ENCODE measurements at regions not wholly inside any gene's neighbourhood (a gene's known extent, or its start where the extent isn't known, plus 50 kb on each side); places are given as distances from the start of the nearest gene placed in this dataset.

- Histone ChIP-seq H3K4me1 (peaks cover 3 to 10% of the 10 kb centered on the region in 2 donors), H3K9me3 (no peaks in the 10 kb centered on the region), H3K4me3 (no peak overlapping the region), H3K36me3 (no peaks in the 10 kb centered on the region), H3K27me3 (no peaks in the 10 kb centered on the region), H3K27ac (no peak overlapping the region)
- TF ChIP-seq POLR2A (IDR thresholded peaks at IDR 0.05) = no peak
- TF ChIP-seq CTCF (IDR thresholded peaks at IDR 0.05 in 4 of 5, conservative IDR thresholded peaks at IDR 0.05 in 1 of 5) = no peak
- ATAC-seq = peak in 1 of 2 donors; percentile 26
- peak; percentile 31 to 36 for DNase-seq
- in situ Hi-C loops (cut with MboI; ENCODE audit: low sequenced_read_pairs in 4 of 4) = no loop called here
- intact Hi-C loops (cut with DNase I; ENCODE audit: low total_unique reads) = no loop called here
Observed at GRCh38 chr1:228900099-228900885, 165.0 kb downstream of the RHOU start.

GRCh38 chr1:228900886-228901392 is 165.7 kb downstream of the RHOU start:
- no peaks in the 10 kb centered on the region for H3K36me3 ChIP-seq
- H3K4me1 ChIP-seq = peaks cover 3 to 10% of the 10 kb centered on the region in 2 donors
- no peaks in the 10 kb centered on the region for H3K9me3 ChIP-seq
- H3K4me3 ChIP-seq = no peak overlapping the region
- H3K27ac ChIP-seq = no peak overlapping the region
- DNase-seq (no peak), ATAC-seq (no peak)
- H3K27me3 ChIP-seq = no peaks in the 10 kb centered on the region
- in situ Hi-C loops (cut with MboI; ENCODE audit: low sequenced_read_pairs in 4 of 4) (no loop called here), intact Hi-C loops (cut with DNase I; ENCODE audit: low total_unique reads) (no loop called here)
- TF ChIP-seq POLR2A (IDR thresholded peaks at IDR 0.05) (no peak), CTCF (IDR thresholded peaks at IDR 0.05 in 4 of 5, conservative IDR thresholded peaks at IDR 0.05 in 1 of 5) (no peak)

GRCh38 chr1:228901936-228902681 is 166.8 kb downstream of the RHOU start:
- intact Hi-C loops (cut with DNase I; ENCODE audit: low total_unique reads) (no loop called here), in situ Hi-C loops (cut with MboI; ENCODE audit: low sequenced_read_pairs in 4 of 4) (no loop called here)
- Histone ChIP-seq H3K4me3 (no peak overlapping the region), H3K27me3 (no peaks in the 10 kb centered on the region), H3K27ac (no peak overlapping the region), H3K36me3 (no peaks in the 10 kb centered on the region), H3K9me3 (no peaks in the 10 kb centered on the region), H3K4me1 (peaks cover 3 to 10% of the 10 kb centered on the region in 2 donors)
- TF ChIP-seq POLR2A (IDR thresholded peaks at IDR 0.05) = no peak
- TF ChIP-seq CTCF (IDR thresholded peaks at IDR 0.05 in 4 of 5, conservative IDR thresholded peaks at IDR 0.05 in 1 of 5) = no peak
- DNase-seq (no peak), ATAC-seq (no peak)

GRCh38 chr1:228902781-228903433 is 167.6 kb downstream of the RHOU start:
- H3K4me3 ChIP-seq = peak overlapping the region in 1 of 4 donors; percentile 15

More at GRCh38 chr1:228902781-228903433, 167.6 kb downstream of the RHOU start:
- ATAC-seq (peak; percentile 82 to 84), DNase-seq (peak; percentile 50 to 63)
- H3K27me3 ChIP-seq = no peaks in the 10 kb centered on the region
- no peak for TF ChIP-seq CTCF (IDR thresholded peaks at IDR 0.05 in 4 of 5, conservative IDR thresholded peaks at IDR 0.05 in 1 of 5)
- TF ChIP-seq POLR2A (IDR thresholded peaks at IDR 0.05) = no peak
- no peaks in the 10 kb centered on the region for H3K9me3 ChIP-seq
- H3K27ac ChIP-seq = peak overlapping the region in 3 of 4 donors; percentile 36 to 49 (median 38)
- intact Hi-C loops (cut with DNase I; ENCODE audit: low total_unique reads) (no loop called here), in situ Hi-C loops (cut with MboI; ENCODE audit: low sequenced_read_pairs in 4 of 4) (no loop called here)
- H3K4me1 ChIP-seq = peaks cover 3 to 10% of the 10 kb centered on the region in 2 donors
- no peaks in the 10 kb centered on the region for H3K36me3 ChIP-seq

All from gastrocnemius medialis (tissue), 4 donors.